GM21786 (cell line): ENCODE measurements at regions not wholly inside any gene's neighbourhood (a gene's known extent, or its start where the extent isn't known, plus 50 kb on each side); places are given as distances from the start of the nearest gene placed in this dataset.
A peak's percentile ranks its signal among the peaks of the same experiment; 100 is the strongest.
"Not testable (repeated sequence)": the region's sequence is repeated elsewhere in the genome, so short reads cannot be mapped to it uniquely, and the experiment has no call there.

ENCODE experiments used
- ATAC-seq: cut with Tn5 transposase; IDR thresholded peaks from one replicate; pipeline ENCODE4 v1.9.1; 2021; ENCODE audit not compliant: unreplicated experiment

GRCh38 chr12:25424211-25424731 lies 128.8 kb downstream of the LMNTD1 start:
- no peak for ATAC-seq

GRCh38 chr12:25423355-25424050 lies 129.6 kb downstream of the LMNTD1 start:
- ATAC-seq = no peak

- ATAC-seq = no peak
These were observed 130.8 kb downstream of the LMNTD1 start for GRCh38 chr12:25422241-25422640.

- ATAC-seq = no peak
These were observed 131.4 kb downstream of the LMNTD1 start for GRCh38 chr12:25421651-25422167.

GRCh38 chr12:25420116-25420515 lies 133.0 kb downstream of the LMNTD1 start:
- ATAC-seq = no peak

- ATAC-seq = no peak
These were observed 133.5 kb downstream of the LMNTD1 start for GRCh38 chr12:25419595-25419994.

- no peak for ATAC-seq
These were observed 136.0 kb downstream of the LMNTD1 start for GRCh38 chr12:25417071-25417470.

GRCh38 chr12:25416516-25416915 lies 136.6 kb downstream of the LMNTD1 start:
- ATAC-seq = no peak

GRCh38 chr12:25415004-25415403 lies 138.1 kb downstream of the LMNTD1 start:
- ATAC-seq = no peak

GRCh38 chr12:25412735-25413134 lies 140.3 kb downstream of the LMNTD1 start:
- no peak for ATAC-seq

- no peak for ATAC-seq
These were observed 148.1 kb downstream of the LMNTD1 start for GRCh38 chr12:25404955-25405354.

GRCh38 chr12:25401547-25402345 lies 151.0 kb upstream of the KRAS start:
- no peak for ATAC-seq

GRCh38 chr12:25397001-25397400 lies 146.3 kb upstream of the KRAS start:
- no peak for ATAC-seq

- ATAC-seq = no peak
These were observed 144.5 kb upstream of the KRAS start for GRCh38 chr12:25395227-25395626.

GRCh38 chr12:25394775-25395174 lies 144.0 kb upstream of the KRAS start:
- ATAC-seq = not testable (repeated sequence)

GRCh38 chr12:25394025-25394424 lies 143.3 kb upstream of the KRAS start:
- no peak for ATAC-seq

GRCh38 chr12:25391346-25391745 lies 140.6 kb upstream of the KRAS start:
- not testable (repeated sequence) for ATAC-seq

GRCh38 chr12:25388183-25388582 lies 137.5 kb upstream of the KRAS start:
- ATAC-seq = no peak

- ATAC-seq = no peak
These were observed 137.0 kb upstream of the KRAS start for GRCh38 chr12:25387732-25388050.

- ATAC-seq = peak; percentile 16
These were observed 136.4 kb upstream of the KRAS start for GRCh38 chr12:25386831-25387731.

GRCh38 chr12:25384893-25385248 lies 134.1 kb upstream of the KRAS start:
- no peak for ATAC-seq
